Activated T-cell treated with anti-CD3 and anti-CD28 coated beads, Interleukin-2, amount 50 U/mL, for 72 hours (primary cell): ENCODE measurements at regions not wholly inside any gene's neighbourhood (a gene's known extent, or its start where the extent isn't known, plus 50 kb on each side); places are given as distances from the start of the nearest gene placed in this dataset.
"Not testable (repeated sequence)": the region's sequence is repeated elsewhere in the genome, so short reads cannot be mapped to it uniquely, and the experiment has no call there.

Experiments
- ATAC-seq, 2 donors: fragments of 150-1000 bp; cut with Tn5 transposase; replicated peaks in 1 of 2; 2 replicates each; pipeline ENCODE4 v1.10.0; 2021; ENCODE audit warnings: moderate library complexity in 2 of 2, mild to moderate bottlenecking in 1 of 2
- DNase-seq, 2 donors: peaks; one replicate each; pipeline ENCODE4 v3.0.0; 2021 to 2022; ENCODE audit warnings: mixed read lengths in 1 of 2
- H3K27ac Mint-ChIP-seq: one replicate; pipeline ENCODE4 v1.8.0; 2022; ENCODE audit warnings: mild to moderate bottlenecking, moderate library complexity, mixed read lengths
- H3K27me3 Mint-ChIP-seq: one replicate; pipeline ENCODE4 v1.8.0; 2022; ENCODE audit warnings: low read depth, mixed read lengths
- H3K36me3 Mint-ChIP-seq, 2 donors: one replicate each; pipeline ENCODE4 v1.8.0; 2022; ENCODE audit warnings: mixed read lengths in 2 of 2, mild to moderate bottlenecking in 1 of 2; ENCODE audit not compliant: insufficient read depth in 2 of 2
- H3K4me1 Mint-ChIP-seq: one replicate; pipeline ENCODE4 v1.8.0; 2022; ENCODE audit warnings: low read depth, mixed read lengths
- H3K4me3 Mint-ChIP-seq, 2 donors: one replicate each; pipeline ENCODE4 v1.8.0; 2022; ENCODE audit warnings: mild to moderate bottlenecking in 2 of 2, mixed read lengths in 2 of 2, moderate library complexity in 2 of 2
- H3K9me3 Mint-ChIP-seq, 2 donors: one replicate each; pipeline ENCODE4 v1.8.0; 2022; ENCODE audit warnings: mixed read lengths in 2 of 2

- no peak overlapping the region for H3K4me3 Mint-ChIP-seq
- H3K4me1 Mint-ChIP-seq, result no peaks in the 10 kb centered on the region
- no peak overlapping the region for H3K27ac Mint-ChIP-seq
- no peaks in the 10 kb centered on the region for H3K27me3 Mint-ChIP-seq
- H3K9me3 Mint-ChIP-seq, result peaks cover 0 to 4% of the 10 kb centered on the region in 2 donors
- DNase-seq (no peak), ATAC-seq (no peak)
- no peaks in the 10 kb centered on the region for H3K36me3 Mint-ChIP-seq
Measured at GRCh38 chr4:174047363-174047762, 236.1 kb downstream of the FBXO8 start.

DNA sequence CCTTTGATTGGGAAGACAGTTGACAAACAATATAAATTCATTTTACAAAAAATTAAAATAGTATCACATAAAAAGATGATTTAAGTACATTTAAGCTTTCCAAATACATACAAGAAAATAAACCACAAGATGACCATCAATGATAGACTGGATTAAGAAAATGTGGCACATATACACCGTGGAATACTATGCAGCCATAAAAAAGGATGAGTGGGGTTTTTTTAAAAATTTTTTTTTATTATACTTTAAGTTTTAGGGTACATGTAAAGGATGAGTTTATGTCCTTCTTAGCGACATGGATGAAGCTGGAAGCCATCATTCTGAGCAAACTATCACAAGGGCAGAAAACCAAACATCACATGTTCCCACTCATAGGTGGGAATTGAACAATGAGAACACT, 237.6 kb downstream of the FBXO8 start:
- H3K4me1 Mint-ChIP-seq, H3K36me3 Mint-ChIP-seq, H3K27me3 Mint-ChIP-seq, H3K9me3 Mint-ChIP-seq, ATAC-seq, DNase-seq, H3K4me3 Mint-ChIP-seq, H3K27ac Mint-ChIP-seq: not testable (repeated sequence)

GRCh38 chr4:174045381-174045780, 238.1 kb downstream of the FBXO8 start:
- no peak for ATAC-seq
- H3K27ac Mint-ChIP-seq, result no peak overlapping the region

DNA sequence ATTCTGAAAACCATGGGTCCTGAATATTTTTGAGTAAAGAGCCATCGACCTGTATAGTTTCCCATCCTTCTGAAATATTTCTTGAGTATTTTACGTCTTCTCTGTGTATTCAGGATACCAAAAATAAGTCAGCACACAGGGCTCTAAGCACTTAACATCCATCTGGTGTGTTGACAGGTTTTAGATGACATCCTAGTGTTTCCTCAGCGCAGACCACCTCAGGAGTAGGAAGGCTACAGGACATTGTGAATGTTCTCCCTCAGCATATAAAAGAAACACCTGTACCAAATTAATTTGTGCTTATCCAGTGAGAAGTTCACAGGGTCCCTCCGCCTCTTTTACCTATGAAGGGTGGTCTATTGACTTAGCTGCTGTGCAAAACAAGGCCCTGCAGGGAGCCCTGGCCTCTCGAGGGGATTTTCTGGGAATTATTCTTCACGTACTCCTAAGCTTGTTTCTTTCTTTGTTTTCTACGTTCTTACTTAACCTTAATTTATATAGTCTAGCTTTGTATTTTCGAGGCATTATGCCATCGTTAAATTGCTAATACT, 241.8 kb downstream of the FBXO8 start:
- Mint-ChIP-seq H3K9me3 (peaks cover 0 to 4% of the 10 kb centered on the region in 2 donors), H3K4me3 (no peak overlapping the region), H3K27ac (no peak overlapping the region), H3K27me3 (no peaks in the 10 kb centered on the region), H3K4me1 (no peaks in the 10 kb centered on the region), H3K36me3 (no peaks in the 10 kb centered on the region)
- ATAC-seq (no peak), DNase-seq (no peak)

More at GRCh38 chr4:174045381-174045780, 238.1 kb downstream of the FBXO8 start:
- no peaks in the 10 kb centered on the region for H3K36me3 Mint-ChIP-seq
- no peaks in the 10 kb centered on the region for H3K27me3 Mint-ChIP-seq
- no peak overlapping the region for H3K4me3 Mint-ChIP-seq
- H3K9me3 Mint-ChIP-seq, result peaks cover 0 to 4% of the 10 kb centered on the region in 2 donors
- H3K4me1 Mint-ChIP-seq, result no peaks in the 10 kb centered on the region
- no peak for DNase-seq

GRCh38 chr4:174040287-174040686, 243.2 kb downstream of the FBXO8 start:
- Mint-ChIP-seq H3K27ac (no peak overlapping the region), H3K4me1 (no peaks in the 10 kb centered on the region), H3K4me3 (no peak overlapping the region), H3K9me3 (peaks cover 0 to under 1% of the 10 kb centered on the region in 2 donors), H3K36me3 (no peaks in the 10 kb centered on the region), H3K27me3 (no peaks in the 10 kb centered on the region)
- no peak for DNase-seq
- ATAC-seq, result no peak

DNA sequence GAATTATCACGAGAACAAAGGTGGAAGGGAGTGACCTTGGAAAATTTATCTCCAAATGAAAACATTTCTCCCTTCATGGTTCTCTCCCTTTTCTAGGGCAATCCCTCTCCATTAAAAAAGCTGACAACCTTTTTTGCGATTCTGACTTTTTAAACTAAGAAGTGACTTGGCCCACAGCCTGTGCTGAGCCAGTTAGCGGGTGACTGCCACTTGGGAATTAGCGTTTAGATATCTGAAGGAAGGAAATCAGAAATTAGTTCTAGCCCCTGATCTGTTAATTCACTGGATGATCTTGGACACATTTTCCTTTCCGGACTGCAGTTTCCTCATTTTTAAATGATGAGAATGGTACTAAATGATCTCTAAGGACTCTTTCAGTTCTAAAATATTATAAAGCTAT, 245.0 kb downstream of the FBXO8 start:
- no peak overlapping the region for H3K27ac Mint-ChIP-seq
- no peak for ATAC-seq
- H3K27me3 Mint-ChIP-seq, result no peaks in the 10 kb centered on the region
- no peak for DNase-seq
- H3K9me3 Mint-ChIP-seq, result no peaks in the 10 kb centered on the region
- no peaks in the 10 kb centered on the region for H3K4me1 Mint-ChIP-seq
- no peaks in the 10 kb centered on the region for H3K36me3 Mint-ChIP-seq
- no peak overlapping the region for H3K4me3 Mint-ChIP-seq

- Mint-ChIP-seq H3K4me3 (no peak overlapping the region), H3K4me1 (no peaks in the 10 kb centered on the region), H3K27ac (no peak overlapping the region), H3K27me3 (no peaks in the 10 kb centered on the region), H3K9me3 (no peaks in the 10 kb centered on the region), H3K36me3 (no peaks in the 10 kb centered on the region)
- no peak for ATAC-seq
- no peak for DNase-seq
Measured at GRCh38 chr4:174037631-174038030, 245.8 kb downstream of the FBXO8 start.

GRCh38 chr4:174037049-174037448, 246.4 kb downstream of the FBXO8 start:
- Mint-ChIP-seq H3K27ac (no peak overlapping the region), H3K27me3 (no peaks in the 10 kb centered on the region), H3K4me3 (no peak overlapping the region), H3K36me3 (no peaks in the 10 kb centered on the region), H3K4me1 (no peaks in the 10 kb centered on the region), H3K9me3 (no peaks in the 10 kb centered on the region)
- ATAC-seq, result no peak
- DNase-seq, result no peak

- Mint-ChIP-seq H3K27ac (no peak overlapping the region), H3K36me3 (no peaks in the 10 kb centered on the region)
- no peak for ATAC-seq
Measured at GRCh38 chr4:174036576-174036975, 246.9 kb downstream of the FBXO8 start.

GRCh38 chr4:174036111-174036510, 247.4 kb downstream of the FBXO8 start:
- no peaks in the 10 kb centered on the region for H3K9me3 Mint-ChIP-seq
- no peak overlapping the region for H3K4me3 Mint-ChIP-seq
- no peak overlapping the region for H3K27ac Mint-ChIP-seq
- no peak for DNase-seq
- no peak for ATAC-seq
- no peaks in the 10 kb centered on the region for H3K4me1 Mint-ChIP-seq
- H3K36me3 Mint-ChIP-seq, result no peaks in the 10 kb centered on the region
- H3K27me3 Mint-ChIP-seq, result no peaks in the 10 kb centered on the region

More at GRCh38 chr4:174036576-174036975, 246.9 kb downstream of the FBXO8 start:
- no peaks in the 10 kb centered on the region for H3K9me3 Mint-ChIP-seq
- no peaks in the 10 kb centered on the region for H3K27me3 Mint-ChIP-seq
- no peaks in the 10 kb centered on the region for H3K4me1 Mint-ChIP-seq
- no peak overlapping the region for H3K4me3 Mint-ChIP-seq
- DNase-seq, result no peak

GRCh38 chr4:174023641-174024040, 259.8 kb downstream of the FBXO8 start:
- ATAC-seq (no peak), DNase-seq (no peak)
- Mint-ChIP-seq H3K4me3 (no peak overlapping the region), H3K27me3 (no peaks in the 10 kb centered on the region), H3K36me3 (no peaks in the 10 kb centered on the region), H3K27ac (no peak overlapping the region), H3K4me1 (no peaks in the 10 kb centered on the region), H3K9me3 (no peaks in the 10 kb centered on the region)

- DNase-seq, result no peak
- H3K4me3 Mint-ChIP-seq, result no peak overlapping the region
- H3K27me3 Mint-ChIP-seq, result no peaks in the 10 kb centered on the region
- no peaks in the 10 kb centered on the region for H3K36me3 Mint-ChIP-seq
- H3K27ac Mint-ChIP-seq, result no peak overlapping the region
- H3K4me1 Mint-ChIP-seq, result no peaks in the 10 kb centered on the region
- ATAC-seq, result no peak
- no peaks in the 10 kb centered on the region for H3K9me3 Mint-ChIP-seq
Measured at GRCh38 chr4:174018236-174018635, 265.2 kb downstream of the FBXO8 start.

GRCh38 chr4:174016251-174016650, 267.2 kb downstream of the FBXO8 start:
- no peak for DNase-seq
- no peak overlapping the region for H3K4me3 Mint-ChIP-seq
- no peak overlapping the region for H3K27ac Mint-ChIP-seq
- ATAC-seq, result no peak
- no peaks in the 10 kb centered on the region for H3K36me3 Mint-ChIP-seq
- H3K9me3 Mint-ChIP-seq, result peaks cover 0 to 2% of the 10 kb centered on the region in 2 donors
- H3K27me3 Mint-ChIP-seq, result no peaks in the 10 kb centered on the region
- H3K4me1 Mint-ChIP-seq, result no peaks in the 10 kb centered on the region

- no peak for ATAC-seq
- H3K27ac Mint-ChIP-seq, result no peak overlapping the region
Measured at GRCh38 chr4:174012886-174013259, 270.6 kb downstream of the FBXO8 start.

More at GRCh38 chr4:174012886-174013259, 270.6 kb downstream of the FBXO8 start:
- H3K27me3 Mint-ChIP-seq, result no peaks in the 10 kb centered on the region
- no peaks in the 10 kb centered on the region for H3K4me1 Mint-ChIP-seq
- H3K36me3 Mint-ChIP-seq, result no peaks in the 10 kb centered on the region
- H3K9me3 Mint-ChIP-seq, result peaks cover 0 to 2% of the 10 kb centered on the region in 2 donors
- DNase-seq, result no peak
- no peak overlapping the region for H3K4me3 Mint-ChIP-seq
